22Rv1 (cell line): ENCODE measurements at regions not wholly inside any gene's neighbourhood (a gene's known extent, or its start where the extent isn't known, plus 50 kb on each side); places are given as distances from the start of the nearest gene placed in this dataset.

Source experiments
- CTCF ChIP-seq: fragments of 450-650 bp; IDR thresholded peaks from 2 replicates; pipeline ENCODE4 v1.5.1; 2017; ENCODE audit warnings: mild to moderate bottlenecking
- ZFX ChIP-seq: fragments of 450-650 bp; IDR thresholded peaks from 2 replicates; pipeline ENCODE4 v1.6.1; 2017; ENCODE audit warnings: antibody characterized with exemption, borderline replicate concordance

- no peak for TF ChIP-seq CTCF
- TF ChIP-seq ZFX = no peak
Observed at GRCh38 chr17:21540502-21540901, 151.8 kb upstream of the KCNJ18 start.
